AG09309 (cell line): ENCODE measurements at regions not wholly inside any gene's neighbourhood (a gene's known extent, or its start where the extent isn't known, plus 50 kb on each side); places are given as distances from the start of the nearest gene placed in this dataset.
"Not testable (repeated sequence)": the region's sequence is repeated elsewhere in the genome, so short reads cannot be mapped to it uniquely, and the experiment has no call there.

Source experiments
- DNase-seq: peaks from one replicate; pipeline ENCODE4 v3.0.0-alpha.2; 2010; ENCODE audit warnings: low read depth
- H3K4me3 ChIP-seq: 2 replicates; pipeline ENCODE4 v1.5.1; 2011; ENCODE audit warnings: mild to moderate bottlenecking, low read depth, low read length, moderate library complexity; ENCODE audit not compliant: control insufficient read depth
- TF ChIP-seq, protein P1 (sequence below): IDR thresholded peaks from 2 replicates; pipeline ENCODE4 v1.5.1; 2011; ENCODE audit warnings: mild to moderate bottlenecking, low read depth, low read length, inconsistent platforms; ENCODE audit not compliant: insufficient read depth, control insufficient read depth; ENCODE audit errors: missing control alignments

- TF ChIP-seq, protein P1, sequence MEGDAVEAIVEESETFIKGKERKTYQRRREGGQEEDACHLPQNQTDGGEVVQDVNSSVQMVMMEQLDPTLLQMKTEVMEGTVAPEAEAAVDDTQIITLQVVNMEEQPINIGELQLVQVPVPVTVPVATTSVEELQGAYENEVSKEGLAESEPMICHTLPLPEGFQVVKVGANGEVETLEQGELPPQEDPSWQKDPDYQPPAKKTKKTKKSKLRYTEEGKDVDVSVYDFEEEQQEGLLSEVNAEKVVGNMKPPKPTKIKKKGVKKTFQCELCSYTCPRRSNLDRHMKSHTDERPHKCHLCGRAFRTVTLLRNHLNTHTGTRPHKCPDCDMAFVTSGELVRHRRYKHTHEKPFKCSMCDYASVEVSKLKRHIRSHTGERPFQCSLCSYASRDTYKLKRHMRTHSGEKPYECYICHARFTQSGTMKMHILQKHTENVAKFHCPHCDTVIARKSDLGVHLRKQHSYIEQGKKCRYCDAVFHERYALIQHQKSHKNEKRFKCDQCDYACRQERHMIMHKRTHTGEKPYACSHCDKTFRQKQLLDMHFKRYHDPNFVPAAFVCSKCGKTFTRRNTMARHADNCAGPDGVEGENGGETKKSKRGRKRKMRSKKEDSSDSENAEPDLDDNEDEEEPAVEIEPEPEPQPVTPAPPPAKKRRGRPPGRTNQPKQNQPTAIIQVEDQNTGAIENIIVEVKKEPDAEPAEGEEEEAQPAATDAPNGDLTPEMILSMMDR: no peak
- no peak for DNase-seq
- H3K4me3 ChIP-seq: no peak overlapping the region
These were observed 2170.5 kb upstream of the DEFB115 start for GRCh38 chr20:29086938-29087337.

DNA sequence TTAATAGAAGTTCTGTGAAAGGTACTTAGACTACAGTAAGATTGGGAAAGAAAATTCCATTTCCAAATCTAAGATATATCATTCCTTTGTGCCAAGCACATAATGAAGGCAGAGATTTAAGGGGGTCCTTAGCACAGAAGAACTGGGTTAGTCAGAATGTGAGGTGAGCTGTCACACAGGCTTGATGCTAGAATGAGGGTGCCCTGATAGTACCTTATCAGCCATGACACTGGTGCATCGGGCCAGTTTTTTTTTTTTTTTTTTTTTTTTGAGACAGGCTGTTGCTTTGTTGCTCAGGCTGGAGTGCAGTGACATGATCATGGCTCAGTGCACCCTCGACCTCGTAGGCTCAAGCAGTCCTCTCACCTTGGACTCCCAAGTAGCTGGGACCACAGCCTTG lies 2169.6 kb upstream of the DEFB115 start:
- H3K4me3 ChIP-seq, DNase-seq: not testable (repeated sequence)

- not testable (repeated sequence) for DNase-seq, H3K4me3 ChIP-seq
These were observed 2169.0 kb upstream of the DEFB115 start for GRCh38 chr20:29088472-29088871.

DNA sequence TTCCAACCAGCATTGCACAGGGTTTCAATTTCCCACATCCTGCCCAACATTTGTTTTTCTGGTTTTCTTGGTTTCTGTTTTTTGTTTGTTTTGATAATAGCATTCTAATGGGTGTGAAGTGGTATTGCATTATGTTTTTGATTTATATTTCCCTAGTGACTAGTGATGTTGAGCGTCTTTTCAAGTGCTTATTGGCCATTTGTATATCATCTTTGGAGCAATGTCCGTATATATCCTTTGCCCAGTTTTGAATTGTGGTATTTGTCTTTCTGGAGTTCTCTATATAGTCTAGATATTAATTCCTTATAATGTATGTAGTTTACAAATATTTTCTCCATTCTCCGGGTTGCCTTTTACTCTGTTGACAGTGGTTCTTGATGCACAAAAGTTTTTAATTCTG lies 2168.1 kb upstream of the DEFB115 start:
- DNase-seq, H3K4me3 ChIP-seq: not testable (repeated sequence)

DNA sequence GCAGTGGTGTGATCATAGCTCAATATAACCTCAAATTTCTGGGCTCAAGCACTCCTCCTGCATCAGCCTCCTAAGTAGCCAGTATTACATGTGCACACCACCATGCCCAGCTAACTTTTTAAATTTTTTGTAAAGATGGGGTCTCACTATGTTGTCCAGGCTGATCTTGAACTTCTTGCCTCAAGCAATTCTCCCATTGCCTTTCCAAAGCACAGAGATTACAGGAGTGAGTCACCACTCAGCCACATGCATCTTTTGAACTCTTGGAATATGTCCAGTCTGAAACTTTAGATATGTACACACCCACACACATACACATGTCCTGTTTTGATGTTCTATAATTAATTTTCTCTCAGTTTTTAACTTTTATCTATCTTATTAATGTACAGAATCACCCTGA lies 2163.5 kb upstream of the DEFB115 start:
- not testable (repeated sequence) for DNase-seq, H3K4me3 ChIP-seq

DNA sequence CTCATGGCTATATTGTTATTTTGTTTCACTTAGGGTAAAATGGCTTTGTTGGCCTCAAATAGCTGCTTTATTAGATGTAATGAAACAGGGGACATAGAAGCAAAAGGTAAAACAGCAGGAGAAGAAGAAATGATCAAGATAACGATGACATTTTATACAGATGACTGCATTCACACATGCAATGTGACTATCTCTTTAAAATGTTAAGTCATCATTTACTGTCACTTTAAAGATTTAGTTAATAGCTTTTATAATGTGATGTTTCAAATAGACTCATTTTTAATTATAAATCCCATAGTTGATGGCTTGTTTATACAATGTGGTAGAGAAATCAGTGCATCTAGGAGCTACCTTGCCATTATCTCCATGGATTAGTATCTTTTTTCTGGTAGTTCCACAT lies 2160.8 kb upstream of the DEFB115 start:
- H3K4me3 ChIP-seq, DNase-seq: not testable (repeated sequence)

- H3K4me3 ChIP-seq, DNase-seq: not testable (repeated sequence)
These were observed 2149.6 kb upstream of the DEFB115 start for GRCh38 chr20:29107884-29108283.

DNA sequence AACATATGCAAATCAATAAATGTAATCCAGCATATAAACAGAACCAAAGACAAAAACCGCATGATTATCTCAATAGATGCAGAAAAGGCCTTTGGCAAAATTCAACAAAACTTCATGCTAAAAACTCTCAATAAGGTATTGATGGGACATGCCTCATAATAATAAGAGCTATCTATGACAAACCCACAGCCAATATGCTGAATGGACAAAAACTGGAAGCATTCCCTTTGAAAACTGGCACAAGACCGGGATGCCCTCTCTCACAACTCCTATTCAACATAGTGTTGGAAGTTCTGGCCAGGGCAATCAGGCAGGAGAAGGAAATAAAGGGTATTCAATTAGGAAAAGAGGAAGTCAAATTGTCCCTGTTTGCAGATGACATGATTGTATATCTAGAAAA lies 2148.1 kb upstream of the DEFB115 start:
- not testable (repeated sequence) for DNase-seq, H3K4me3 ChIP-seq

DNA sequence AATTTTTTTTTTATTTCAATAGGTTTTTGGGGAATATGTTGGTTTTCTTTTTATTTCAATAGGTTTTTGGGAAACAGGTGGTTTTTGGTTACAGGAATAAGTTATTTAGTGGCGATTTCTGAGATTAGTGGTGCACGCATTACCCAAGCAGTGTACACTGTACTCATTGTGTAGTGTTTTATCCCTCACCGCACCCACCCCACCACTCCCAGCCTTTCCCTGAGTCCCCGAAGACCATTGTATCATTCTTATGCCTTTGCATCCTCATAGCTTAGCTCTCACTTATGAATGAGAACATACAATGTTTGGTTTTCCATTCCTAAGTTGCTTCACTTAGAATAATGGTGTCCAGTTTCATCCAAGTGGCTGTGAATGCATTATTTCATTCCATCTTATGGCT lies 2142.4 kb upstream of the DEFB115 start:
- not testable (repeated sequence) for H3K4me3 ChIP-seq, DNase-seq

- TF ChIP-seq, protein P1: no peak
- H3K4me3 ChIP-seq: no peak overlapping the region
These were observed 2138.3 kb upstream of the DEFB115 start for GRCh38 chr20:29119141-29119540.

GRCh38 chr20:29119684-29120083 lies 2137.8 kb upstream of the DEFB115 start:
- H3K4me3 ChIP-seq, DNase-seq: not testable (repeated sequence)

More at GRCh38 chr20:29119141-29119540, 2138.3 kb upstream of the DEFB115 start:
- no peak for DNase-seq

DNA sequence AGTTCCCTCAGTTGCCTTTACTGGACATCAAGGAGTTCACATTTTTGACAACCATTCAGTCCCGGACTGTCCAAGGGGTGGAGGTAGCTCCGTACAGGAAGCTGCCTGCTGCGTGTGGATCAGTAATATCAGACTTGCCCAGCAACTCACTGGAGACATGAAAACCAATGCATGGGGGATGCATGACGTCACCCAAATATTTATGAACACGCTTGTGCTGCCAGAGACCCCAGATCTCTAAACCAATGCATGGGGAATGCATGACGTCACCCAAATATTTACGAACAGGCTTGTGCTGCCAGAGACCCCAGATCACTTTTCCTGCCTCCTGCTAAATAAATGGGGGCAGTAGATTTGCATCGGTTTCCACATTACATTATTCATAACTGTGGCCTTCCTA lies 2137.4 kb upstream of the DEFB115 start:
- DNase-seq, H3K4me3 ChIP-seq: not testable (repeated sequence)

DNA sequence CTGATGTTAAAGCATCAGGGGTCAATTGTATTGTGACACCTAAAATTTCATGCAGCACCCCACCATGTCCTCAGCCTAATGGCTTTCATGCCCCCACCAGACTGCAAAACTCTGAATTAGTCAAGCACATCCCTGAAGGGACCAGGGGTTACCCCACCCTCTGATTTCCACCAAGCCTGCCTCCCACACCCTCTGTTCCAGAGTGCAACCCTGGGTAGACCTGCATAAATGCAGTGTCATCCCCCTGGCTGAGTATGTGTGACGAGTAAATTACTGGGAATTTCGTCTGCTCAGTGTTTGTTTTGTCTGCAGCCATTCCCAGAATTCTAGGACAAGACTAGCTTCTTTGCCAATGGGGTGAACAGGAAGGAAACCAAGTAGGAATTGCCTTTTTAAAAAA lies 2136.9 kb upstream of the DEFB115 start:
- not testable (repeated sequence) for DNase-seq, H3K4me3 ChIP-seq

DNA sequence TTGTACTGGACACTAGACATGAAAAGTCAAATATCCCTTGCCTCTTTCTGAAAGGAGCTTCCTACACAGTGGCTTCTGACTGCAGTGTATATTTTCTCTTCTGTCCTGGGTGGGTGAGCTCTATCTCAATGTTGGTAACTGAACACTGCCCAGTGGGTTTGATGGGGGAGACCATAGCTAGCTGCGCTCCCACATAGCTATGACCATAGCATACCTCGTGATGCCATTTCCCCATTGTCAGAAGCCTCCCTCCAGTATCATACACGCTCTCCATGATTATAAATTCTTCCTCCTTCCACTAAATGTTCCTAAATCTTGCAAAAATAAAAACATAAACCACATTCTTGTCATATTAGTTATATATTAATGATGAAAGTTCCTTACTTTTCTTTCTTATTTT lies 2134.7 kb upstream of the DEFB115 start:
- H3K4me3 ChIP-seq, DNase-seq: not testable (repeated sequence)
